ENCODE measurements at regions not wholly inside any gene's neighbourhood (a gene's known extent, or its start where the extent isn't known, plus 50 kb on each side); places are given as distances from the start of the nearest gene placed in this dataset.
A peak's percentile ranks its signal among the peaks of the same experiment; 100 is the strongest.

GRCh38 chr13:34411894-34412293 lies 530.2 kb upstream of the NBEA start:
- Histone ChIP-seq H3K27ac (no peak overlapping the region), H3K4me3 (no peak overlapping the region), H3K36me3 (no peaks in the 10 kb centered on the region), H3K27me3 (no peaks in the 10 kb centered on the region), H3K9me3 (no peaks in the 10 kb centered on the region), H3K4me1 (no peaks in the 10 kb centered on the region)
- FAIRE-seq (no peak), DNase-seq (no peak), ATAC-seq (no peak)
- no peak for TF ChIP-seq CTCF (IDR thresholded peaks at IDR 0.05)
- intact Hi-C loops (cut with DNase I) = no loop called here
- 54% methylated on average over 4 of the region's 4 CpGs for WGBS, 2 donors

GRCh38 chr13:34412295-34412694 lies 529.8 kb upstream of the NBEA start:
- intact Hi-C loops (cut with DNase I) = no loop called here
- Histone ChIP-seq H3K27me3 (no peaks in the 10 kb centered on the region), H3K4me1 (no peaks in the 10 kb centered on the region), H3K27ac (no peak overlapping the region), H3K9me3 (no peaks in the 10 kb centered on the region), H3K4me3 (no peak overlapping the region), H3K36me3 (no peaks in the 10 kb centered on the region)
- no peak for TF ChIP-seq CTCF (IDR thresholded peaks at IDR 0.05)
- FAIRE-seq (no peak), DNase-seq (no peak), ATAC-seq (no peak)

DNA sequence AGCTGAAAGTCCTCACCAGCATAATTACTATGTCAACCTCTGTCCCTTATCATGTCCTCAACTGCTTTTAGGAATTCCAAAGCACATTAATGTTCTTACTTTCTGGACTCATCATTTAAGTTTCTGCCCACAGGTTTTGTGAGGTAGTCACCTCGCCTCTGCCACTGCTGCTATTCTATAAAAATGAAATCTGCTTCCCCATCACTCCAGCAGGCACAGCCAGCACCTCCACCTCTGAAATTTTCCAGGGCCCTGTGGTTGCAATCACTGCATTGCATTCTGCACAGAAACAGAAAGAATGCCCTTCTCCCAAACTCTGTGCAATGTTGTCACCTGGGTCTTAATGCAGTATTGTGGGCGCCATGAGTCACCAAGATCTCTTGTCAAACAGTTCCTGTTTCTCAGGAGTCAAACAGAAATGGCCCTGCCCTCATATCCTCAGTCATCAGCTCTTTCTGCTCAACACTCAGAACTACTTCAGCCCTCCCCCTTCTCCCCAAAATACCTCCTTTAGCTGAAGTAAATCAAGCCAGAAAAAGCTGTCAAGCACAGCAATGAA lies 529.2 kb upstream of the NBEA start:
- WGBS, 2 donors = 73 to 81% methylated on average over 2 of the region's 2 CpGs
- Histone ChIP-seq H3K4me3 (no peak overlapping the region), H3K27ac (no peak overlapping the region), H3K9me3 (no peaks in the 10 kb centered on the region), H3K36me3 (no peaks in the 10 kb centered on the region), H3K27me3 (no peaks in the 10 kb centered on the region), H3K4me1 (no peaks in the 10 kb centered on the region)
- no peak for FAIRE-seq
- no peak for TF ChIP-seq CTCF (IDR thresholded peaks at IDR 0.05)
- DNase-seq = no peak
- intact Hi-C loops (cut with DNase I) = no loop called here
- peak in 1 of 4 donors; percentile 16 for ATAC-seq

DNA sequence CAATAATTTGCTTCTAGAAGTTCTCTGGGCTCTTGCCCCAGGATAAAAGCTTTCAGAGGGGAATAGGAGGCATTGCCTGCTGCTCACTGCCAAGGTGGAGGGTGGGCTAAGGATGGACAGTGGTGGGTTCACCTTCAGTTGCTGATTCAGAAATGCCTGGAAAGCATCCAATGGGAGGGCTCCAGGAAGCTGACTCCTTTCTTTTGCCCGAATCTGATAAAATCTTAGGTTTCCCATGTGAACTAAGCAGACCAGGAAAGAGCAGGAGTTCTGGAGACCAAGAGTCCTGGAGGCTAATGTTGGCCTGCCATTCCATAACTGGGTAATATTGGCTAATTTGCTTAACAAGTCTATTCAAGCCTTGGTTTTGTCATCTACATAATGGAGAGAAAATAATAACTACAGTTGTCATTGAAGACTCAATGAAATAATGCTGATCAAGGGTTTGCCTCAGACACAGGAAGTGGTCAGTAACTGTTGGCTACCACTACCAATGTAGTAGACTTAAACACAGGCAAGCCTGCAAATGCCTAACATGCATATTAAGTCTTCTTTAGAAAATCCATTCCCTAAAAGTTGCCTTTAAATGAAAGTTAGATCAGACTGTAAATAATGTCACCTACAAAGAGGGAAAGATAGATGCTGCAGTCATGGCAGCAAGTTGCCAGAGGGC lies 528.4 kb upstream of the NBEA start:
- TF ChIP-seq CTCF (IDR thresholded peaks at IDR 0.05) = no peak
- no peak overlapping the region for H3K4me3 ChIP-seq
- 58 to 89% methylated on average over 1 of the region's 1 CpG for WGBS, 2 donors

DNA sequence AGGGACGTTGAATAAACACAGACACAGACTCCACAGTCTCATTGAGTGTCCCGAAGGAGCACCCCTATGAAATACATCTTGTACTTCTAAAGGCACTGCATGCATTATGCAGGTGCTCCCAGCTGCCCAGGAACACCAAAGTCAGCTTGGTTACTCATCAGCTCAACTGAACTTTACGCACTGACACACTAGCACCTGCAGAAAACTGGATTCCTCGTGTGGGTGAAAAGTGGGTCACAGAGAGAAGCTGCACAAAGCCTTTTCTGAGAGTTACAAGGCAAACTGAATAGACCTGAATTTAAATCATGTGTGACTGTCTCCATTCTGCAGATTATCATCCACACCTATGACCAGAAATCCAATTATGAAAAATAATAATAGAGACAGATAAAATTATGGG lies 527.5 kb upstream of the NBEA start:
- ATAC-seq (no peak), FAIRE-seq (no peak), DNase-seq (no peak)
- Histone ChIP-seq H3K9me3 (no peaks in the 10 kb centered on the region), H3K4me3 (no peak overlapping the region), H3K27me3 (no peaks in the 10 kb centered on the region), H3K4me1 (no peaks in the 10 kb centered on the region), H3K27ac (no peak overlapping the region), H3K36me3 (no peaks in the 10 kb centered on the region)
- 67 to 74% methylated on average over 4 of the region's 4 CpGs for WGBS, 2 donors
- no peak for TF ChIP-seq CTCF (IDR thresholded peaks at IDR 0.05)
- intact Hi-C loops (cut with DNase I) = no loop called here

More for the DNA sequence above, 528.4 kb upstream of the NBEA start:
- no peak for FAIRE-seq
- no peak for ATAC-seq
- Histone ChIP-seq H3K9me3 (no peaks in the 10 kb centered on the region), H3K36me3 (no peaks in the 10 kb centered on the region), H3K4me1 (no peaks in the 10 kb centered on the region), H3K27ac (no peak overlapping the region), H3K27me3 (no peaks in the 10 kb centered on the region)
- intact Hi-C loops (cut with DNase I) = no loop called here
- DNase-seq = no peak

Measured in pancreas (tissue), 10 donors.